ENCODE measurements at regions not wholly inside any gene's neighbourhood (a gene's known extent, or its start where the extent isn't known, plus 50 kb on each side); places are given as distances from the start of the nearest gene placed in this dataset.
A peak's percentile ranks its signal among the peaks of the same experiment; 100 is the strongest.
"Not testable (repeated sequence)": the region's sequence is repeated elsewhere in the genome, so short reads cannot be mapped to it uniquely, and the experiment has no call there.

- DNase-seq, result no peak
Measured at GRCh38 chr22:49519117-49519737, 308.4 kb downstream of the BRD1 start.

- DNase-seq, result no peak
Measured at GRCh38 chr22:49518436-49518970, 309.2 kb downstream of the BRD1 start.

GRCh38 chr22:49517667-49518185 lies 309.9 kb downstream of the BRD1 start:
- DNase-seq, result no peak

- no peak for DNase-seq
Measured at GRCh38 chr22:49517211-49517610, 310.5 kb downstream of the BRD1 start.

GRCh38 chr22:49515475-49515874 lies 312.2 kb downstream of the BRD1 start:
- DNase-seq, result no peak

GRCh38 chr22:49514641-49515040 lies 313.0 kb downstream of the BRD1 start:
- peak; percentile 61 for DNase-seq

GRCh38 chr22:49514211-49514610 lies 313.5 kb downstream of the BRD1 start:
- no peak for DNase-seq

GRCh38 chr22:49513358-49513851 lies 314.3 kb downstream of the BRD1 start:
- DNase-seq, result no peak

- DNase-seq, result no peak
Measured at GRCh38 chr22:49512487-49513165, 315.0 kb downstream of the BRD1 start.

- DNase-seq, result not testable (repeated sequence)
Measured at GRCh38 chr22:49511393-49512189, 316.1 kb downstream of the BRD1 start.

- DNase-seq, result no peak
Measured at GRCh38 chr22:49510718-49511117, 317.0 kb downstream of the BRD1 start.

- no peak for DNase-seq
Measured at GRCh38 chr22:49509016-49509415, 318.7 kb downstream of the BRD1 start.

- no peak for DNase-seq
Measured at GRCh38 chr22:49508561-49508960, 319.1 kb downstream of the BRD1 start.

- no peak for DNase-seq
Measured at GRCh38 chr22:49507607-49508292, 319.9 kb downstream of the BRD1 start.

GRCh38 chr22:49506010-49506400 lies 321.7 kb downstream of the BRD1 start:
- DNase-seq, result no peak

- no peak for DNase-seq
Measured at GRCh38 chr22:49505337-49506009, 322.2 kb downstream of the BRD1 start.

- no peak for DNase-seq
Measured at GRCh38 chr22:49503896-49504521, 323.7 kb downstream of the BRD1 start.

GRCh38 chr22:49503321-49503720 lies 324.4 kb downstream of the BRD1 start:
- no peak for DNase-seq

GRCh38 chr22:49502126-49502826 lies 325.4 kb downstream of the BRD1 start:
- DNase-seq, result no peak

GRCh38 chr22:49500942-49501395 lies 326.7 kb downstream of the BRD1 start:
- DNase-seq, result no peak

- DNase-seq, result no peak
Measured at GRCh38 chr22:49500076-49500460, 327.6 kb downstream of the BRD1 start.
